HG03045 (cell line): ENCODE measurements at regions not wholly inside any gene's neighbourhood (a gene's known extent, or its start where the extent isn't known, plus 50 kb on each side); places are given as distances from the start of the nearest gene placed in this dataset.

Experiments used
- ATAC-seq: cut with Tn5 transposase; IDR thresholded peaks from one replicate; pipeline ENCODE4 v1.9.1; 2021; ENCODE audit warnings: mild to moderate bottlenecking, moderate library complexity; ENCODE audit not compliant: unreplicated experiment

DNA sequence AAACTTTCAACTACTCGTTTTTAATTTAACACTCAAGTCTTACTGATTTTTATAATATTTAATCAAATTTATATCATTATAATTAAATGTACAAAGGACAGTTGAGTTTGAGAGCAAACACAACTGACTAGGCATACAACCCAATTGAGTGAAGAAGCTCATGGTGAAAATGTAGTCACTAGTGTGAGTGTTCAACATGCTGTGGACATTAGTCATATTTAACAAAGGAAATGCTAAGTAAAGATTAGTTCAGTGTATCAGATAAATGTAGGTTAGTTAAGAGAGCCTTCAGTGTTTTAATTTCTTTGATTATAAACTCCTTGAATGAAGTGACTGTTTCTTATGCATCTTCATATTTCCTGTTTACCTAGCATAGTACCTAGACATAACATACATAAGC is 444.2 kb upstream of the GOLIM4 start:
- ATAC-seq, result no peak

DNA sequence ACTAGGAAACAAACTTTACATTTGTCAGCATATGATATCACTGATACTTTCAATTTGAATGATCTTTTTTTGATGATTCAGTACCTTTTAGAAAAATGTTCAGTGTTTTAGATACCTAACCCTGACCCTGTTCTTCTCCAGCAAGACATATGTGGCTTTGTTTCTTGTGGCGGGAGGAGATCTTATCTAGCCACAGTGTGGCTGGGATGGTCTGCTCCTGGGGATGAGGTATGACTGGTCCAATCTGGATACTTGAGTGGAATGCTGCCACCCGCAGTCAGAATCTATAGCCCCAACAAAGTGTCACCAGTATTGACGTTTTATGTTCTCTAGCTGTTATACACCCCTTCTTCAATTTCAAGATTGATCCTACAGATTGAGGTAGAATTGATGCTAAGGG is 439.0 kb upstream of the GOLIM4 start:
- ATAC-seq, result no peak

DNA sequence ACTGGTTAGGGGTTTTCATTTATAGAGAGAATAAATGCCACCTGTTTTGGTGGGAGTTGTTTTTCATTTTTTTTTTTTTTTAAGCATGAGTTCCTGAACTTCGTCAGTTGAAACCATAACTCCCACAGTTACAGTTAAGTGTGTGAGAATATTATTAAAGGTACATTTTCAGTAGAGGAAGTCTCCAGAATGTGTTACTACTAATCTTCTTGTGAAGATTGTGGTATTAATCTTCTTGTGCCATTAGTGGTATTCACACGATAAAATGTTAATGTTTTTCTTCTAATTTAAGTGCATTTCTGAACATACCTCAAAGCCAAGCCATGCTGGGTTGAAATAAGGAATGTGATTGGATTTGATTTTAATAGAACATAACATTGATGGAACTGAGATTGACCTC is 437.9 kb upstream of the GOLIM4 start:
- no peak for ATAC-seq

DNA sequence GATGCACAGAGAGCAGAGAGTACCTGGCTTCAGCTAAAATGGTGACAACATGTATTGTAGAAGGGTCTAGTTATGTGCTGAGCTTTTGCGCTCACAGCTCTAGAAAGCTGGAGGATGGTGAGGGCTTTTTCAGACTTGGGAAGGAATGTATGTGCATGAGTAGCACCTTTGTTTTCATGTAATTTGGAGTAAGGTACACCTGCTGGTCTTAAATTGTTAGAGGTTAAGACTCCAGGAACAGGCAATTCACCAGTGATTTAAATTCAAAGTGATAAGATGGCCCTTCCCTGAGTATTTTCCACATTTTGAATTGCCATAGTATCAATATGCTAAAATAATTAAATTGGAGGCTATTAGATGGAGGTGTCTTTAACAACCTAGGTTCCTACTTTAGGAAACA is 436.4 kb upstream of the GOLIM4 start:
- no peak for ATAC-seq

DNA sequence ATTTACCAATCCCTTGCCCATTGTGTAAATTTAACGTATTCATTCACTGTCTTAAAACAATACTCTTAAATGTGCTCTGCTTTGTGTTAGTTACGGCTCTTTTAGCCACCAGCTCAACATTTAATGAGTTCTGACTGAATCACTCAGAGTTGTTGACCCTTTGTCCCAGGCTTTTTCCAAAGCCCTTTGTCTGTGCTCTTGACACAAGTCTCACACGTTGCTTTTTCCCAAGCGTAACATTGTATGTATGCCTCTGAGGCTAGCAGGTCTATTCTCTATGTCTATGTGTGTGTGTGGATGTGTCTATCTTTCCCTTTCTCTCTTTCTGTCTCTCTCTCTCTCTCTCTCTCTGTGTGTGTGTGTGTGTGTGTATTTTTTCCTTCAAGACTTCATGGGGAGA is 435.4 kb upstream of the GOLIM4 start:
- ATAC-seq, result no peak

DNA sequence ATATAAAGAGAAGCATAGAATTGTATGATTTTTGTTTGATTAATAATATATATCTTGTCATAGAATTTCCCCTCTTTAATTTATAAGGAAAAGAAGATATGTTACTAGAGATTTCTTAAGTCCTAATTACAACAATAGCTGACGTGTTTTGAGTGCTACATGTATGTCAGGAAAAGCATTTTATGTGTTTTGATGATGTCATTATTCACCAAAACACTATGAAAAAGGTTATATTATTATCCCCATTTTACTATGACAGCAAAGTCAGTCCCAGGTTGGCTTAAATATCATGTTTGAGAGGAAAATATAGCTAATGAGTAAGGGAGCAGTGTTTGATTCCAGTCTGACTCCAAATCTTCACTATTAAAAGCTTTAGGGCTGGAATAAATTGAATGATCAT is 428.4 kb upstream of the GOLIM4 start:
- no peak for ATAC-seq

DNA sequence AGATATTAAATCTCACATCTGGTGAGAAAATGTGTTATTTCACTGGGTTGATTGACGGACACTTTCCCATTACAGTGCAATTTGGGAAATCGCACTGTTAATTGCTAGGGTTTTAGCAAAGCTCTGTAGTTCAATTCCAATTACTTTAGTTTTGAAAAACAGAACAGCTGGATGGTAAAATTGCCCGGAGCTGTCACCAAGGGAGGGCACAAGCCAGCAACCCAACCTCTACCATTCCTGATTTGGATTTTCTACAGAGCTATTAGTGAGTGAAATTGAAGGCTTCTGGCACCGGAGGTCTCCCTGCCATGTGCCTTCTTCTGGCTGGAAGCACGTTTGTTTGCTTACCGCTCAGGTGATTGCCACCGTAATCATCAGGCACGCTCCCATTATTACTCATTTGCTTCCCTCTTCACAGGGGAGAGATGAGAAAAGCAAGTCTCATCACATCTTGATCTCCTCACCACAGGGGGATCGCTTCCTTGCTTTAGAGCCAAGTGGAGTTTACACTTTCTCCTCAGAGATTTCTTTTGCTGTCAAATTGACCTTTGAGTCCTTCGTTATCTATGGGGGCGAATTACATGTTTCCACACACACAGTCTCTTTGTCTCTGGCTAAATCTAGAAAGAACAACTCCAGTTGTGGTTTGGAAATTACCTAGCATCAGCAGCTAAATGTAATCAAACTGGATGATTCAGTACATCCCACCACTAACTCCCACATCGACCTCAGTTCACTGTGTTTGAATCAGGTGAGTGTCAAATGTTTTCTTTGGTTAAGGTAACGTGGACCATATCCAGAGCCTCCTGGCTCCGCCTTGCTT is 421.7 kb upstream of the GOLIM4 start:
- peak; percentile 53 for ATAC-seq

- ATAC-seq, result no peak
Measured at GRCh38 chr3:168514252-168514651, 418.5 kb upstream of the GOLIM4 start.

DNA sequence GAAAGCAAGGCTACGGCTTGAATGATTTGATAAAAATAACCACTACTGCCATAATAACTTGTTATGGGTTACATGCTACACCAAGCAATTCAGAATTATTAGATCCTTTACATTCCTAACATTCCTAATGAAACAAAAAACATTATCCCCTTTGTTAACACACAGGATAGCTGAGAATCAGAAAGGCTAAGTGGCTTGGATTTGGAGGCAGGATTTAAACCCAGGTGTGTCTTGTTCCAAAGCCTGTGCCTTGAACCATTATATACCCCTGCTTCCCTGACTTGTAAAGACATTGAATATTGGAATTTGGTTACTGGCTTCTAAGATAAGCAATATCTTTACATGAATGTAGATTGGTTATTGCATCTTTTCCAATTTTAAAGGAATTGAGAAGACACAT is 417.1 kb upstream of the GOLIM4 start:
- ATAC-seq, result no peak

GRCh38 chr3:168511428-168512014 is 415.8 kb upstream of the GOLIM4 start:
- ATAC-seq, result no peak

DNA sequence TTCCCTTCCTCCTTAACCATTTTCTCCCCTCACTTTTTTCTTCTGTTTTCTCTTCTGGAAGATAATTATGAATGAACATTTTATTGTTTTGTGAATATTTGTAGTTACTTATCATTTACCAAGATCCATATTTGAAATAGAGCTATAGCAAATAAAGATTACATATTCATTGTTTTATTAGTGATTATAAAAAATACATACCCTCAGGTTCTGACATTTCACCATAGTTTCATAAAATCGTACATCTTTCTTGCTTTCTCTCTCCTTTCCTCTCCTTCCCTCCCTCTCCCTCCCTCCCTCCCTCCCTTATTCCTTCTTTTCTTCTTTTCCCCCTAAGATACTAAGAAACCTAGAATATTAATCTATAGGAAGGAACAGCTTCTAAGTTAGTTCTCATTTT is 410.9 kb upstream of the GOLIM4 start:
- ATAC-seq, result no peak

DNA sequence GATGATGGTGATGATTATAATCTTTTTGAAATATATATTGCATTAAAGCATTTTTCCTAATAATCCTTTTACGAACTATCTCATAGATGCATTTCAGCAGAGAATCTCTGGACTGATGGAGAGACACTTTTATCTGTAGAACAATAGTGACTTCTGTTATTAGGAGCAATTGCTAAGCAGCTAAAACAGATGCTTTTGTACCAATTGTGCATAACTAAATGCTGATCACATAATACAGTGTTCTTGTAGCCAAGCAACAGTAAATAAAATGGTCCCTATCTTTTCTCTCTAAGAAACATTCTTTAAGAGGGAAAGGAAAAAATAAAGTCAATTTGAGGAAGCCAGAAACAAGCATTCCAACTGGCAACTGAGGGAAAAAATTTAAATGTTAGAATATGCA is 405.8 kb upstream of the GOLIM4 start:
- no peak for ATAC-seq

DNA sequence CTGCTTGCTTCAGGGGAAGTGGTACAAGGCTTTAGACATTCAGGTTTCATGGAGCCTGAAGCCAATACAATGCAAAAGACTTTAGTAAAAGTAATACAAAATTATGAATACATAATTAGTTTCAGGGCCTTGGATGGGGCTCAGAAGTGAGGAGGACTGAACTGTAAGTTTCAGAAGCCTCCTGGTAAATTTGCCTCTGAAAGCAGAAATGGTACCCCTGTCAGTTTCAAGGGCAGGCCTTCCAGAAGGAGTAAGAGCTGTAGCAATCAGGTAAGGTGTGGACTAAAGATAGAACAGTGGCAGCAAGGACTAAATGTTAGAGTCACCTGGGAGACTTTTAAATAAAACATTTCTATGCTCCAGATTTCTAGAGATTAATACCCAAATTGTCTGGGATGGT is 402.5 kb upstream of the GOLIM4 start:
- ATAC-seq, result no peak

- no peak for ATAC-seq
Measured at GRCh38 chr3:168497741-168498140, 402.0 kb upstream of the GOLIM4 start.

DNA sequence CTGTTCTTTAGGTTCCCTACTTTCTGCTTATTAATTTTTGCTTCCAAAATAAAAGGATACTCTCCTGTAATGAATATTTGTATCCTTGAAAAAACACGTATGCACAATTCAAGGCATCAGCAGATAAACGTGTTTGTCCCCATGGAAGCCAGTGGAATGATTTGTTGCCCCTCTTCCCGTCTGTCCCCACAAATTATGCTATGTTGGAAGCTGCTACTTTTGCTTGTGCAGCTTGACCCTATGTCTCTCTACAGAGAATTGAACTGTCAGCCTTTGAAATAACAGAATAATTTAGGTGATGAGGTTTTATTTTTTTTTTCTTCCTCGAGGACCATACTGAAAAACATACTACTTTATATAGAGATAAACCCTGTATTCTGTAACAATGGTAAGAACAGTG is 401.5 kb upstream of the GOLIM4 start:
- no peak for ATAC-seq

- no peak for ATAC-seq
Measured at GRCh38 chr3:168495932-168496331, 400.2 kb upstream of the GOLIM4 start.

DNA sequence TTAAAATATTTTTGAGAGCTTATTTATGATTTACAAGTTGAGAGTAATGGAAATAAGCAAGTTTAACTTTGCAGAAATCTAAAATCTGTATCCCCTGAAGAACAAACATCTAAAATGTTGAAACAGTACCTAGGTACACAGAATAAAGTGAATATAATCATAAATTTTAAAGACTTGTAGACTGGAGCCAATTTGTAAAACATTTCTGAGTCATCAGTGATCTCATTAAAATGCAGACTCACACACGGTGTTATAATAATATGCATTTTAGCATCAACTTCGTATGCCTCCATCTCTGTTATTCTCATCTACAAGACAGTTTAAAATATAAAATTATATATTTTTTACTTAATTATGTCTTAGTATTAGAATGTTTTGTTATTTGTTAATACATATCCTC is 399.5 kb upstream of the GOLIM4 start:
- no peak for ATAC-seq

DNA sequence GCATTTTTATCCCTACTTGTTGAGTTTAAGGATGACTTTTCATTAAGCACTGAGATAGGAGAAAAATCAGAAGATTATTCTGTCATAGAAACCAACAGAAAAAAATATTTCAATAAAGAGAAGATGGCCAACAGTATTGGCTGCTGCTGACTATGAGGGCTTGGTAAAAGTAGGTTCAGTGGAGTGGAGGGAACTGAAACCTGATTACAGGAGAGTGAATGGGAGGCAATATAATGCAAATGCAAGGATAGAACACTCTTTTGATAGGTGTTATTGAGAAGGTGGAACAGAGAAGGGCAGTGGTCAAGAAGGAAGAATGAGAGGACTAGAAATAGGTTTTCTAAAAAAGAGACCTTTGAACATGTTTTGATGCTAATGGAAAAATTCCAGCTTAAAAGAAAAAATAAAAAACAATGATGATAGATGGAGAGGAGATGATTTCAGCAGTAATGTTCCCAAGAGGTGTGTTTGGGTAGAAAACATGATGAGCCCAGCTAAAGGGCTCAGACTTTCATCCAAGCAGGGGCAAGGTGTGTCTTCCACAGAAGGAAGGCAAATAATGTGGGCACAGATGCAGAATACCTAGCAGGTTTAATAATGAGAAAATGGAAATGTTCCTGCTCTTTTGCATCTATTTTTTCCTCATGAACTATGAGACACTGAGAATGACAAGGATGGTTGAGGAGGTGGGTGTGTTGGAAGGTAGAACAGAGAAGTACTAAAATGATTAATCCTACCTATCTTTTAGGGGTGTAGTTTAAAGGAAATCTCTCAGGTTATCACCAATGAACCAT is 397.9 kb upstream of the GOLIM4 start:
- no peak for ATAC-seq

GRCh38 chr3:168490981-168491380 is 395.3 kb upstream of the GOLIM4 start:
- no peak for ATAC-seq

- no peak for ATAC-seq
Measured at GRCh38 chr3:168489301-168489700, 393.6 kb upstream of the GOLIM4 start.

- no peak for ATAC-seq
Measured at GRCh38 chr3:168485936-168486335, 390.2 kb upstream of the GOLIM4 start.

- ATAC-seq, result no peak
Measured at GRCh38 chr3:168476360-168476980, 380.7 kb upstream of the GOLIM4 start.
